ENCODE measurements at regions not wholly inside any gene's neighbourhood (a gene's known extent, or its start where the extent isn't known, plus 50 kb on each side); places are given as distances from the start of the nearest gene placed in this dataset.

DNA sequence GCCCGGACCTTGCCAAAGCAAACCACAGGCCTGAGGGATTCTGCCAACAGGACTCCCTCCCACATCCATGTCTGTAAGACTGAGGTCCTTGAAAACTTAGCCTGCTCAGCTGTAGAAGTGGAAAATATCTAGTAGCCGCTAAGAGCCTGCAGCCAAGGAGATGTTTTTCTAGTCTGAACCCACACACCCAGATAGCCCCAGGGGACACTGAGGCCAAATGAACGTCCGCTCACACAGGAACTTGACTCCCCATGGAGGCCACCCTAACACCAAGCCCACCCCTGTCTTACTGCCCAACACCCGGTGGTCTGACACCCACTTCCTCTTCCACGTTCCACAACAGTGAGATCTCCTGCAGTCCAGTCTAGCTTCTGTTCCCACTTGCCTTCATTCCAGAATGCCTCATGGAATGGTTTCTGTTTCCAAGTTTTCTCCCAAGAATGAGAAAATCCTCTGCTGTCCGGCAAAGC, 174.8 kb downstream of the PLPP3 start:
- TF ChIP-seq CREM (CRISPR knock-in tag; IDR thresholded peaks at IDR 0.05): no peak
- TF ChIP-seq USF2 (CRISPR knock-in tag; IDR thresholded peaks at IDR 0.05): no peak
- TF ChIP-seq, protein P1, sequence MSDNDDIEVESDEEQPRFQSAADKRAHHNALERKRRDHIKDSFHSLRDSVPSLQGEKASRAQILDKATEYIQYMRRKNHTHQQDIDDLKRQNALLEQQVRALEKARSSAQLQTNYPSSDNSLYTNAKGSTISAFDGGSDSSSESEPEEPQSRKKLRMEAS (CRISPR knock-in tag; IDR thresholded peaks at IDR 0.05): no peak
- TF ChIP-seq, protein P2, sequence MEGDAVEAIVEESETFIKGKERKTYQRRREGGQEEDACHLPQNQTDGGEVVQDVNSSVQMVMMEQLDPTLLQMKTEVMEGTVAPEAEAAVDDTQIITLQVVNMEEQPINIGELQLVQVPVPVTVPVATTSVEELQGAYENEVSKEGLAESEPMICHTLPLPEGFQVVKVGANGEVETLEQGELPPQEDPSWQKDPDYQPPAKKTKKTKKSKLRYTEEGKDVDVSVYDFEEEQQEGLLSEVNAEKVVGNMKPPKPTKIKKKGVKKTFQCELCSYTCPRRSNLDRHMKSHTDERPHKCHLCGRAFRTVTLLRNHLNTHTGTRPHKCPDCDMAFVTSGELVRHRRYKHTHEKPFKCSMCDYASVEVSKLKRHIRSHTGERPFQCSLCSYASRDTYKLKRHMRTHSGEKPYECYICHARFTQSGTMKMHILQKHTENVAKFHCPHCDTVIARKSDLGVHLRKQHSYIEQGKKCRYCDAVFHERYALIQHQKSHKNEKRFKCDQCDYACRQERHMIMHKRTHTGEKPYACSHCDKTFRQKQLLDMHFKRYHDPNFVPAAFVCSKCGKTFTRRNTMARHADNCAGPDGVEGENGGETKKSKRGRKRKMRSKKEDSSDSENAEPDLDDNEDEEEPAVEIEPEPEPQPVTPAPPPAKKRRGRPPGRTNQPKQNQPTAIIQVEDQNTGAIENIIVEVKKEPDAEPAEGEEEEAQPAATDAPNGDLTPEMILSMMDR (IDR thresholded peaks at IDR 0.05): no peak
